HepG2 (cell line): ENCODE measurements at regions not wholly inside any gene's neighbourhood (a gene's known extent, or its start where the extent isn't known, plus 50 kb on each side); places are given as distances from the start of the nearest gene placed in this dataset.

ENCODE experiments used
- BRCA1 ChIP-seq: sonication (generic); formaldehyde crosslinking; IDR thresholded peaks from 2 replicates; pipeline ENCODE4 v1.4.0; 2020; ENCODE audit warnings: missing genetic modification reagents
- EEA1 ChIP-seq: sonication (generic); formaldehyde crosslinking; IDR thresholded peaks from 2 replicates; pipeline ENCODE4 v1.5.1; 2020; ENCODE audit warnings: mild to moderate bottlenecking, missing genetic modification reagents, borderline replicate concordance
- HIVEP1 ChIP-seq: sonication (generic); formaldehyde crosslinking; IDR thresholded peaks from 2 replicates; pipeline ENCODE4 v1.4.0; 2020; ENCODE audit warnings: mild to moderate bottlenecking, missing genetic modification reagents
- IRF2 ChIP-seq: IDR thresholded peaks from 2 replicates; pipeline ENCODE4 v1.6.1; 2018; ENCODE audit warnings: missing genetic modification reagents, missing compliant biosample characterization
- MAX ChIP-seq: IDR thresholded peaks from 2 replicates; pipeline ENCODE4 v1.6.1; 2012; ENCODE audit warnings: inconsistent platforms
- MAZ ChIP-seq, 2 experiments: sonication (generic) in 1 of 2; formaldehyde crosslinking in 1 of 2; IDR thresholded peaks; 2 replicates each; pipeline versions ENCODE4 v1.5.0 to v1.6.1; 2012 to 2020; ENCODE audit warnings: low read depth in 2 of 2, mild to moderate bottlenecking in 2 of 2, borderline replicate concordance in 1 of 2, improper control_type of control experiment in 1 of 2, low read length in 1 of 2, missing genetic modification reagents in 1 of 2, moderate library complexity in 1 of 2
- MBNL3 ChIP-seq: fragments of 250-450 bp; sonication (Bioruptor Pico); conservative IDR thresholded peaks from 2 replicates; pipeline ENCODE4 v1.8.0; 2022; ENCODE audit warnings: mild to moderate bottlenecking, inconsistent platforms
- NR2C2 ChIP-seq: sonication (generic); formaldehyde crosslinking; IDR thresholded peaks from 2 replicates; pipeline ENCODE4 v1.4.0; 2020; ENCODE audit warnings: missing genetic modification reagents, mild to moderate bottlenecking, moderate library complexity, borderline replicate concordance
- NR2F6 ChIP-seq, 2 experiments: IDR thresholded peaks; 2 replicates each; pipeline ENCODE4 v1.6.1; 2016; ENCODE audit warnings: antibody characterized with exemption in 1 of 2, mild to moderate bottlenecking in 1 of 2
- PHF20 ChIP-seq: sonication (generic); formaldehyde crosslinking; IDR thresholded peaks from 2 replicates; pipeline ENCODE4 v1.5.0; 2020; ENCODE audit warnings: mild to moderate bottlenecking, missing genetic modification reagents
- PHF8 ChIP-seq: sonication (generic); formaldehyde crosslinking; IDR thresholded peaks from 2 replicates; pipeline ENCODE4 v1.5.0; 2020; ENCODE audit warnings: missing genetic modification reagents
- PRDM4 ChIP-seq: sonication (generic); formaldehyde crosslinking; IDR thresholded peaks from 2 replicates; pipeline ENCODE4 v1.9.0; 2021; ENCODE audit warnings: missing genetic modification reagents, borderline replicate concordance
- SALL1 ChIP-seq: sonication (generic); formaldehyde crosslinking; IDR thresholded peaks from 2 replicates; pipeline ENCODE4 v1.8.0; 2022; ENCODE audit warnings: mild to moderate bottlenecking, missing genetic modification reagents
- SKI ChIP-seq: fragments of 450-650 bp; IDR thresholded peaks from one replicate; pipeline ENCODE4 v1.6.1; 2018; ENCODE audit warnings: mild to moderate bottlenecking; ENCODE audit not compliant: partially characterized antibody
- SOX13 ChIP-seq, 3 experiments: fragments of 450-650 bp in 1 of 3; sonication (generic) in 1 of 3; formaldehyde crosslinking in 1 of 3; IDR thresholded peaks in 2 of 3; conservative IDR thresholded peaks in 1 of 3; 2 replicates each; pipeline versions ENCODE4 v1.5.0 to v1.6.1; 2016 to 2020; ENCODE audit warnings: antibody characterized with exemption in 1 of 3, mild to moderate bottlenecking in 1 of 3, missing compliant biosample characterization in 1 of 3, missing genetic modification reagents in 1 of 3, moderate library complexity in 1 of 3
- SP2 ChIP-seq: sonication (generic); formaldehyde crosslinking; IDR thresholded peaks from 2 replicates; pipeline ENCODE4 v1.5.1; 2020; ENCODE audit warnings: mild to moderate bottlenecking, missing genetic modification reagents
- TFAP4 ChIP-seq: sonication (generic); IDR thresholded peaks from 2 replicates; pipeline ENCODE4 v1.6.1; 2016; ENCODE audit warnings: low read depth, borderline replicate concordance
- TMF1 ChIP-seq: sonication (generic); formaldehyde crosslinking; IDR thresholded peaks from 2 replicates; pipeline ENCODE4 v1.8.1; 2022; ENCODE audit warnings: low read depth, missing genetic modification reagents
- U2AF1 ChIP-seq: fragments of 200-400 bp; formaldehyde crosslinking; optimal IDR thresholded peaks from 2 replicates; pipeline ENCODE3; 2017; ENCODE audit warnings: mild to moderate bottlenecking, low read depth, low read length
- ZNF3 ChIP-seq: IDR thresholded peaks from 2 replicates; pipeline ENCODE4 v1.7.0; 2017; ENCODE audit warnings: inconsistent platforms
- ZNF598 ChIP-seq: sonication (generic); formaldehyde crosslinking; IDR thresholded peaks from 2 replicates; pipeline ENCODE4 v1.5.1; 2020; ENCODE audit warnings: mild to moderate bottlenecking, missing genetic modification reagents, borderline replicate concordance
- ZNF709 ChIP-seq: sonication (generic); formaldehyde crosslinking; IDR thresholded peaks from 2 replicates; pipeline ENCODE4 v1.5.0; 2020; ENCODE audit warnings: mild to moderate bottlenecking, missing genetic modification reagents
- ZNF800 ChIP-seq: sonication (generic); formaldehyde crosslinking; IDR thresholded peaks from 2 replicates; pipeline ENCODE4 v1.4.0; 2020; ENCODE audit warnings: missing genetic modification reagents

- TF ChIP-seq TMF1 (CRISPR knock-in tag), result 0 out of 2 replicates have a peak, but pooled peaks have one; percentile 30
- TF ChIP-seq BRCA1 (CRISPR knock-in tag), result no peak
- TF ChIP-seq NR2F6 (IDR thresholded peaks at IDR 0.05), result 0 out of 2 replicates have a peak, but pooled peaks have one; percentile 8
- peak; percentile 12; the same call in 1 of the 2 replicates for TF ChIP-seq NR2F6 (CRISPR knock-in tag; IDR thresholded peaks at IDR 0.05)
- peak; percentile 60; the same call in 1 of the 2 replicates for TF ChIP-seq MAZ (IDR thresholded peaks at IDR 0.05; ENCODE audit: borderline replicate concordance, low read depth, low read length)
- no peak for TF ChIP-seq MAZ (CRISPR knock-in tag; IDR thresholded peaks at IDR 0.05; ENCODE audit: low read depth)
- TF ChIP-seq TFAP4, result peak; percentile 27; the same call in 1 of the 2 replicates
- TF ChIP-seq IRF2 (CRISPR knock-in tag), result no peak; the same call in 1 of the 2 replicates
- TF ChIP-seq PRDM4 (CRISPR knock-in tag), result no peak
- TF ChIP-seq MAX, result peak; percentile 18
- peak; percentile 100 for TF ChIP-seq ZNF3
- no peak for TF ChIP-seq EEA1 (CRISPR knock-in tag)
- no peak for TF ChIP-seq MBNL3 (CRISPR knock-in tag)
- TF ChIP-seq ZNF709 (CRISPR knock-in tag), result no peak
- TF ChIP-seq SKI, result no peak
- TF ChIP-seq SOX13 (IDR thresholded peaks at IDR 0.05), result no peak
- peak in 1 of 2 experiments; percentile 27; a peak in 2 of 4 replicates for TF ChIP-seq SOX13 (CRISPR knock-in tag; conservative IDR thresholded peaks at IDR 0.05 in 1 of 2, IDR thresholded peaks at IDR 0.05 in 1 of 2)
- TF ChIP-seq PHF8 (CRISPR knock-in tag), result peak; percentile 49
- TF ChIP-seq ZNF598 (CRISPR knock-in tag), result 0 out of 2 replicates have a peak, but pooled peaks have one; percentile 50
- no peak for TF ChIP-seq PHF20 (CRISPR knock-in tag)
- TF ChIP-seq NR2C2 (CRISPR knock-in tag), result peak; percentile 71; the same call in 1 of the 2 replicates
- TF ChIP-seq ZNF800 (CRISPR knock-in tag), result peak; percentile 81
- peak; percentile 11 for TF ChIP-seq U2AF1
- TF ChIP-seq HIVEP1, result no peak
- 0 out of 2 replicates have a peak, but pooled peaks have one; percentile 32 for TF ChIP-seq SP2 (CRISPR knock-in tag)
- TF ChIP-seq SALL1 (CRISPR knock-in tag), result 0 out of 2 replicates have a peak, but pooled peaks have one; percentile 27
Measured at GRCh38 chr17:72591289-72592241, 470.7 kb downstream of the SOX9 start (continued).
